ENCODE measurements at regions not wholly inside any gene's neighbourhood (a gene's known extent, or its start where the extent isn't known, plus 50 kb on each side); places are given as distances from the start of the nearest gene placed in this dataset.

GRCh38 chr9:126116351-126117157 is 210.1 kb upstream of the MVB12B start:
- DNase-seq (no peak), ATAC-seq (no peak)
- intact Hi-C loops (cut with DNase I, micrococcal nuclease), result no loop called here

GRCh38 chr9:126117158-126117425 is 209.5 kb upstream of the MVB12B start:
- ATAC-seq (no peak), DNase-seq (no peak)
- intact Hi-C loops (cut with DNase I, micrococcal nuclease), result no loop called here

- intact Hi-C loops (cut with DNase I, micrococcal nuclease), result no loop called here
- no peak for DNase-seq
- no peak for ATAC-seq
These were observed 209.0 kb upstream of the MVB12B start for GRCh38 chr9:126117631-126118030.

GRCh38 chr9:126119731-126120130 is 206.9 kb upstream of the MVB12B start:
- DNase-seq (no peak), ATAC-seq (no peak)
- intact Hi-C loops (cut with DNase I, micrococcal nuclease), result no loop called here

GRCh38 chr9:126122901-126123616 is 203.6 kb upstream of the MVB12B start:
- ATAC-seq, result no peak
- intact Hi-C loops (cut with DNase I, micrococcal nuclease), result no loop called here

DNA sequence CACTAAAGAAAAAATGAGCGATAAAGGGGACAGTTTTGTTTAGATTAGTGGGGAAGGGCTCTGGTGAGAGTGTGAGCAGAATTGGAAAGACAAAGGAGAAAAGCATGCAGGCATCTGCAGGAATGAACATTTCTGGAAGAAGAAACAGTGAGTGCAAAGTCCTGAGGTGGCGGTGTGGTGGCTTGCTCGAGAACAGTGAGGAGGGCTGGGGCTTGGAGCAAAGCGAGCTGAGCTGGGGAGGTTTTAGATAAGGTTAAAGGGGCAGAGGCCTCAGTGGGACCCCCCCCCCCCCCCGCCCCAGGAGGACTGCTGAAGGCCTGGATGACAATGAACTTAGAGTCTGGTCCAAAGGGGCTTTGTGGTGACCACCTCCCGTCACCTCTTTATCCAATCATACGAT is 202.7 kb upstream of the MVB12B start:
- ATAC-seq (no peak), DNase-seq (no peak)
- intact Hi-C loops (cut with DNase I, micrococcal nuclease), result no loop called here

More at GRCh38 chr9:126122901-126123616, 203.6 kb upstream of the MVB12B start:
- DNase-seq, result no peak

GRCh38 chr9:126125177-126125576 is 201.5 kb upstream of the MVB12B start:
- no peak for DNase-seq
- no peak for ATAC-seq
- intact Hi-C loops (cut with DNase I, micrococcal nuclease), result no loop called here

DNA sequence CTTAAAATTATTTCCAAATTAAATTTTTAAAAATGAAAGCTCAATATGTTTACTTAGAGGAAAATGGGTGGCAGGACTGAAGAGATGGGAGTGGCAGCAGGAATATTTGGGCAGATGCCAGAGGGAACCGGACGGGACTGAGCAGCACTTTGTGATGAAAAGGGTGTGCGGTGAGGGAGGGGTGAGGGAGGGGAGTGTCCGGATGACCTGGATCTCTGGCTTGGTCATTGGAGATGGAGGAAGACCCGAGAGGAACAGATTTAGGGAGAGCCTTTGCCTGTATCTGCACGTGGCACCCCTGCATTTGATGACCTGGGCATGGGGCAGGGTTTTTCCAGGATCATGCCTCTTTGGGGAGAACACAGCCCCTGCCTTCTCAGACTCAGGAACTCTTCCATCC is 201.1 kb upstream of the MVB12B start:
- ATAC-seq (no peak), DNase-seq (no peak)
- intact Hi-C loops (cut with DNase I, micrococcal nuclease), result no loop called here

- ATAC-seq, result no peak
- no peak for DNase-seq
- intact Hi-C loops (cut with DNase I, micrococcal nuclease), result no loop called here
These were observed 200.6 kb upstream of the MVB12B start for GRCh38 chr9:126125992-126126409.

- no peak for ATAC-seq
- no peak for DNase-seq
- intact Hi-C loops (cut with DNase I, micrococcal nuclease), result no loop called here
These were observed 199.8 kb upstream of the MVB12B start for GRCh38 chr9:126126807-126127206.

GRCh38 chr9:126127591-126127990 is 199.0 kb upstream of the MVB12B start:
- DNase-seq (no peak), ATAC-seq (no peak)
- intact Hi-C loops (cut with DNase I, micrococcal nuclease), result no loop called here

DNA sequence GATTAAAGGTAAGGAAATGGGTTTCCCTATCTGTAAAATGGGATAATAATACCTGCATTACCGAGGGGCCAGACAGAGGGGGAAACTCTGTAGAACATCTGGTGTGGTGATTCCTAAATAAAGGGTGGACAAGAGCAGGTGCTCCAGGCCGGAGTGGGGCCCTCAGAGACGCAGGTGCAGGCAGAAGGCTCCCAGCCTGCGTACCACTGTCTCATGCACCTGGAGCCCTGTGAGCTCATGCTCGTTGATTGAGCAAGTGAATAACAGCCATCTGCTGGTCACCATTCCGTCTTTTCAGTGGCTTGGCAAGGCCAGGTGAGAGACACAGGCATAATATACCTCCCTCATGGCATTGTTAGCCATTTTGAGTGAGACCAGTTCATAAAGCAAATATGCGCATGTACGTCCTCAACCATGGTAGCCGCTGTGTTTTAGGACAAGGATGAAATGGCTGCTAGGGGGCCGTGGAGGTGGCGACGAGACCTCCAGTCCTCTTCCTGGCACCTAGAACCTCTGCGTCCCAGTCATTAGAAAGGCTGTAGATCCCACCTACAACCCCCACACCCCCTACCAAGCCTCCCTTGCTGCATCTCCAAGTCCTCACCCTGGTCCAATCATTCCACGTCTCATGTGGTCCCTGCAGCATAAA is 198.0 kb upstream of the MVB12B start:
- DNase-seq (no peak), ATAC-seq (no peak)
- intact Hi-C loops (cut with DNase I, micrococcal nuclease), result no loop called here

DNA sequence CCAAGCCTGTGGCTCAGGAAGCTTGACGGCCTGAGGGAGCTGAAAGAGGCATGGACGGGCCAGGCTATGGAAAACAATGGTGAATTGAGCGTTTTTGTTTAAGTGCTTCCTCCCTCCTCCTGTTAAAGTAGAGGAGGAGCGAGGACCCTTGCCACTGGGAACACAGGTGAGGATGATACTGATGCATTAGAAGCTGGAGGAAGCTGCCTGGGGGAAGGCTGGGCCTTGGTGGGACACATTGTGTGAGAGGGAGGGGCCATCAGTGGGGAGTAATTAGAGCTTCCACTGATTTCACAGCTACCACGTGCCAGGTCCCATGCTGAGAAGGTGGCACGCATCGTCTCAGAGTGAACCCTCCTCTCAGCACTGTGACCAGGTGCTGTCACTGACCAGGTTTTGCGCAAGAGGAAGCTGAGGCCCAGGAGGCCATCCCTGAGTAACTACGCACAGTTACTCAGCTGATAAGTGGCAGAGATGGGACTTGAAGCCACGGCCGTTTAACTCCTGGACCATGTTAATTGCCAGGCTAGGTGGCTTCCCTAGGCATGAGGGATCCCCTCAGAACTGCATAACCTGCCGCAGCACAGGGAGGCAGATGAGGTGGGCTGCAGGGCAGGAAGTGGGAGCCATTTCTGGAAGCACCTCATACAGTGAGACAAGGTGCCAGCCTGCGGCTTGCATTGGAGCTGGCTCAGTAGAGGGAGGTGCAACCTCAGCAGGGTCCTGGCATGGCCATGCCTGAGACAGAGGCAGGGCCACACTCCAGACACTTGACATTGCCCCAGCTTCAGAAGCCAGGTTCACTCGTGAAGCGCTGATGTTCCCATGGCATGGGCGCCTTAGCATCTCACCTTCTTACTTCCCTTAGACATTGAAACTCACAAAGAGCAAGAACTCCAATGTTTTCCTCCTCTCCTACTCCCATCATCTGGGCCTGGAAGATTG is 195.3 kb upstream of the MVB12B start:
- no peak for DNase-seq
- no peak for ATAC-seq
- intact Hi-C loops (cut with DNase I, micrococcal nuclease), result no loop called here

DNA sequence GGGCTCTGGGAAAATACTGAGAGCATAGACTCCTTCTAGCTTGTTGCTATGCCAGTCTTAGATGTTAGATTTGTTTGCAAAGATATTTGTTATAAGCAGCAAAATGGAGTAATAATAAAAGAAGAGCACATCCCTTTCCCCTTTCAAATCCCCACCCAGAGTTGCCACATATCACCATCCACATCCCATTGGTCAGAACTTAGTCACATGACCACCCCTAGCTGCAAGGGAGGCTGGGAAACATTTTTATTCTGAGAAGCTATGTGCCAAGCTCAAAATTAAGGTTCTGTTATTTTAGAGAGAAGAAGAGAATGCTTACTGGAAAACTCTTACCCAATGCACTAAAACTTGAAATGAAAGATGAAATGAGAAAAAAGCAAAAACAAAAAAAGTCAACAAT is 193.9 kb upstream of the MVB12B start:
- ATAC-seq, result no peak
- intact Hi-C loops (cut with DNase I, micrococcal nuclease), result no loop called here
- no peak for DNase-seq

GRCh38 chr9:126144196-126144595 is 182.4 kb upstream of the MVB12B start:
- ATAC-seq (no peak), DNase-seq (no peak)
- intact Hi-C loops (cut with DNase I, micrococcal nuclease), result no loop called here

DNA sequence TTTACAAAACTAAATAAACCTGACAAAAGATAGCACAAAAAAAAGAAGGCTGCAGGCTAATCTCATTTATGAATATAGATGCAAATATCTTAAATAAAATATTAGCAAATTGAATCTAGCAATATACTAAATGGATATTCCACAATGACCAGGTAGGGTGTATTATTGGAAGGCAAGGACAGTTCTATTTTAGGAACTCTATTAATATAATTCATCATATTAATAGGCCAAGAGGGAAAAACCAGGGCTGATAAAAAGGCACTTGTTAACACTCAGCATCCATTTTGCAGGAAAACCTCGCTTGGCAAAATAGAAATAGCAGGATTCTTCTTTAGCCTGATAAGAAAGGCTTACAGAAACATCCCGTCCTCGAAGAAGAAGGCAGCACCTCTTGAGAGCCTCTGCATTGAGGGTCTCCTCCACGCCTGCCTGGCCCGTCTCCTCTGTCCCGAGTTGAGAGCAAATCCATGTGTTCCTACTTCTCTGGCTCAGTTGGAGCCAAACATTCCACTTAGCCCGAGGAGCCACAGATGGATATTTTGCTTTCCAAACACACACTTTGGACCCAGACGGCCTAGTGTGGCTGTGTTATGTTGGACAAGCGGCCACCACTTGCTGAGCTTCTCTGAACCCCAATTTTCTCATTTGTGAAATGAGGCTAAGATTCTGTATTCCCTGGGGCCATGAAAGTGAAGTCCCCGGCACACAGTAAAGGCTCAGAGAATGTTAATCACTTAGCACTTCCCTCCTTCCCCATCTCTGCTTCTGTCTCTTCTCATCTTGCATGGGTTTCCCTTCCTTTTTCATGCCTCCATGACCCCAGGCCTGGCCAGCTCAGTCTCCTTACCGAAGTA is 181.8 kb upstream of the MVB12B start:
- ATAC-seq, result no peak
- intact Hi-C loops (cut with DNase I, micrococcal nuclease), result no loop called here
- DNase-seq, result no peak

DNA sequence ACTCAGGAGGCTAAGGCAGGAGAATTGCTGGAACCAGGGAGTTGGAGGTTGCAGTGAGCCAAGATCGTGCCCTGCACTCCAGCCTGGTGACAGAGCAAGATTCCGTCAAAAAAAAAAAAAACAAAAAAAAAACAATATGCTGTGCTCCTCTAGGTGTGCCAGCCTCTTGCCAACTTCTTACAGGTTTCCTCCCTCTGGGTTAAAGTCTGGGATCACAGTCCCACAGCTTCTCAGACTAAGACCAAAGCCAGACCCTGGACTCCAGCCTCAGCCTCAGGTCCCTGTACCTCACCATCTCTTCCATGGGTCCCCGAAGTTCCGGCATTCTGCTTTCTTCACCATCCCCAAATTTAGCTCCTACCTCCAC is 180.8 kb upstream of the MVB12B start:
- ATAC-seq (no peak), DNase-seq (no peak)
- intact Hi-C loops (cut with DNase I, micrococcal nuclease), result no loop called here
